ENCODE measurements at regions not wholly inside any gene's neighbourhood (a gene's known extent, or its start where the extent isn't known, plus 50 kb on each side); places are given as distances from the start of the nearest gene placed in this dataset.
"Not testable (repeated sequence)": the region's sequence is repeated elsewhere in the genome, so short reads cannot be mapped to it uniquely, and the experiment has no call there.

DNA sequence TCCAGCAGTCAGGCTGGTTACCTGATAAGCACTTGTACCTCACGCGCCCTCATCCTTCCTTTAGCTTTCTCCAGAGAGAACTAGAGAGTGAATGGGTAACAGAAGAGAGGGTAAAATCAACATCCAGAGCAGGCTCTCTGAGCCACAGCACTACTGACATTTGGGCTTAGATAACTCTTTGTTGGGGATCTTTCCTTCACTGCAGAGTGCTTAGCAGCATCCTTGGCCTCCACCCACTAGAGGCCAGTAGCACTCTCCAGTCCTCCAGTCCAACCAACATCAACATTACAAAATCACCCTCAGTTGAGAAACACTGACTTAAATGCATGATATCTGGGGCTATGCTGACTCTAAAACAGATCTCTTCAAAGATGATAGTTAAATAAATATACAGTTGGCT lies 220.7 kb downstream of the TACR3 start:
- TF ChIP-seq, protein P1, sequence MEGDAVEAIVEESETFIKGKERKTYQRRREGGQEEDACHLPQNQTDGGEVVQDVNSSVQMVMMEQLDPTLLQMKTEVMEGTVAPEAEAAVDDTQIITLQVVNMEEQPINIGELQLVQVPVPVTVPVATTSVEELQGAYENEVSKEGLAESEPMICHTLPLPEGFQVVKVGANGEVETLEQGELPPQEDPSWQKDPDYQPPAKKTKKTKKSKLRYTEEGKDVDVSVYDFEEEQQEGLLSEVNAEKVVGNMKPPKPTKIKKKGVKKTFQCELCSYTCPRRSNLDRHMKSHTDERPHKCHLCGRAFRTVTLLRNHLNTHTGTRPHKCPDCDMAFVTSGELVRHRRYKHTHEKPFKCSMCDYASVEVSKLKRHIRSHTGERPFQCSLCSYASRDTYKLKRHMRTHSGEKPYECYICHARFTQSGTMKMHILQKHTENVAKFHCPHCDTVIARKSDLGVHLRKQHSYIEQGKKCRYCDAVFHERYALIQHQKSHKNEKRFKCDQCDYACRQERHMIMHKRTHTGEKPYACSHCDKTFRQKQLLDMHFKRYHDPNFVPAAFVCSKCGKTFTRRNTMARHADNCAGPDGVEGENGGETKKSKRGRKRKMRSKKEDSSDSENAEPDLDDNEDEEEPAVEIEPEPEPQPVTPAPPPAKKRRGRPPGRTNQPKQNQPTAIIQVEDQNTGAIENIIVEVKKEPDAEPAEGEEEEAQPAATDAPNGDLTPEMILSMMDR (conservative IDR thresholded peaks at IDR 0.05), result no peak
- no peak for DNase-seq (ENCODE audit: low read depth, low spot score)
- Mint-ChIP-seq H3K9me3 (peaks cover 9% of the 10 kb centered on the region), H3K4me3 (no peak overlapping the region), H3K4me1 (peaks cover 6% of the 10 kb centered on the region), H3K27ac (ENCODE audit: unreplicated experiment) (no peak overlapping the region), H3K27me3 (ENCODE audit: low read depth) (no peaks in the 10 kb centered on the region), H3K36me3 (ENCODE audit: low read depth) (no peaks in the 10 kb centered on the region)

GRCh38 chr4:103498161-103499070 lies 221.4 kb downstream of the TACR3 start:
- Mint-ChIP-seq H3K27me3 (ENCODE audit: low read depth) (no peaks in the 10 kb centered on the region), H3K4me1 (peaks cover 6% of the 10 kb centered on the region), H3K4me3 (no peak overlapping the region), H3K36me3 (ENCODE audit: low read depth) (no peaks in the 10 kb centered on the region), H3K9me3 (peaks cover 6% of the 10 kb centered on the region), H3K27ac (ENCODE audit: unreplicated experiment) (no peak overlapping the region)
- DNase-seq (ENCODE audit: low read depth, low spot score), result no peak
- TF ChIP-seq, protein P1 (conservative IDR thresholded peaks at IDR 0.05), result no peak

- H3K27ac Mint-ChIP-seq (ENCODE audit: unreplicated experiment), result no peak overlapping the region
- H3K27me3 Mint-ChIP-seq (ENCODE audit: low read depth), result no peaks in the 10 kb centered on the region
- no peaks in the 10 kb centered on the region for H3K36me3 Mint-ChIP-seq (ENCODE audit: low read depth)
- no peak overlapping the region for H3K4me3 Mint-ChIP-seq
- H3K9me3 Mint-ChIP-seq, result peaks cover 6% of the 10 kb centered on the region
- TF ChIP-seq, protein P1 (conservative IDR thresholded peaks at IDR 0.05), result no peak
- no peak for DNase-seq (ENCODE audit: low read depth, low spot score)
- H3K4me1 Mint-ChIP-seq, result peaks cover 6% of the 10 kb centered on the region
Observed at GRCh38 chr4:103497692-103498091, 222.1 kb downstream of the TACR3 start.

GRCh38 chr4:103496800-103497199 lies 223.0 kb downstream of the TACR3 start:
- no peak for DNase-seq (ENCODE audit: low read depth, low spot score)
- Mint-ChIP-seq H3K27ac (ENCODE audit: unreplicated experiment) (no peak overlapping the region), H3K4me3 (no peak overlapping the region), H3K9me3 (peaks cover 3% of the 10 kb centered on the region), H3K4me1 (peaks cover 2% of the 10 kb centered on the region), H3K27me3 (ENCODE audit: low read depth) (no peaks in the 10 kb centered on the region), H3K36me3 (ENCODE audit: low read depth) (no peaks in the 10 kb centered on the region)
- TF ChIP-seq, protein P1 (conservative IDR thresholded peaks at IDR 0.05), result no peak

DNA sequence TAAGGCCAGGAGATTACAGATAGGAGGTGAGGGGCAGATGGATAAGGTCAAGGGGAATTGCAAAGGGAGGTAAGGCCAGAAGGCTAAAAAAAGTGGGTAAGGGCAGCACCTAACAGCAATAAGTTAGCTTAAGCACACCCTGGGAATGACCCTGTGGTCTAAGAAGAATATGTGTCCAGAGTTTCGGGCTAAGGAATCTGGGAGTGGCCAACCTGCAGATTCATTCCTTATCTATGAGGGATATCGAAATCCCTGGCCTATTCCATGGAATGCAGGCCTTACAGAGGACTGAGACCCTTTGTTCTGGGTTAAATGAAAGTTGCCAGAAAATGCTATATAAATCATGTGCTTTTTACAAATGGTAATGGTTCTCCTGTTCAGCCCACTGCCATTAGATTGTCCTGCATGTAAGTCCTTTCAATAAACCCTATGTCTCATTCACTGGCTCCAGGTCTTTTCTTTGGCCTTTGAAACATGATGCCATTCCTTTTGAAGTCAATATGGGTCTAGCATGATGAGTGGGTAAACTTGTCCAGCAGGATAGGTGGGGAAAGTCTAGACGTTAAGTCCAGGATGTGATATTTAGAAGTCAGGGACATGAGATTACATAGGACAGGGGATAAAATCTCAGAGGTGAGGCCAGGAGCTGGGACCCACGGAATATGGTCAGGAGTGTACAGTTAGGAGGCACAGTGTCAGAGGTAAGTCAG lies 226.2 kb downstream of the TACR3 start:
- DNase-seq (ENCODE audit: low read depth, low spot score), result no peak
- Mint-ChIP-seq H3K9me3 (peaks cover 5% of the 10 kb centered on the region), H3K4me1 (no peaks in the 10 kb centered on the region), H3K4me3 (no peak overlapping the region), H3K36me3 (ENCODE audit: low read depth) (no peaks in the 10 kb centered on the region), H3K27ac (ENCODE audit: unreplicated experiment) (no peak overlapping the region), H3K27me3 (ENCODE audit: low read depth) (no peaks in the 10 kb centered on the region)
- TF ChIP-seq, protein P1 (conservative IDR thresholded peaks at IDR 0.05), result no peak

DNA sequence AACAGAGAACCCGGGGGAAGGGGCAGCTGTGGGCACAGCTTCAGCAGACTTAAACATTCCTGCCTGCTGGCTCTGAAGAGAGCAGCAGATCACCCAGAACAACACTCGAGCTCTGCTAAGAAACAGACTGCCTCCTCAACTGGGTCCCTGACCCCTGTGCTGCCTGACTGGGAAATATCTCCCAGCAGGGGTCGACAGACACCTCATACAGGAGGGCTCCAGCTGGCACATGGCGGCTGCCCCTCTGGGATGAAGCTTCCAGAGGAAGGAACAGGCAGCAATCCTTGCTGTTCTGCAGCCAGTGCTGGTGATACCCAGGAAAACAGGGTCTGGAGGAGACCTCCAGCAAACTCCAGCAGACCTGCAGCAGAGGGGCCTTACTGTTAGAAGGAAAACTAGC lies 234.5 kb downstream of the TACR3 start:
- not testable (repeated sequence) for H3K4me1 Mint-ChIP-seq; H3K27ac Mint-ChIP-seq (ENCODE audit: unreplicated experiment); H3K27me3 Mint-ChIP-seq (ENCODE audit: low read depth); H3K9me3 Mint-ChIP-seq; DNase-seq (ENCODE audit: low read depth, low spot score); H3K4me3 Mint-ChIP-seq
- H3K36me3 Mint-ChIP-seq (ENCODE audit: low read depth), result peaks cover 14% of the 10 kb centered on the region
